GM12878 (cell line): ENCODE measurements at regions not wholly inside any gene's neighbourhood (a gene's known extent, or its start where the extent isn't known, plus 50 kb on each side); places are given as distances from the start of the nearest gene placed in this dataset.
A peak's percentile ranks its signal among the peaks of the same experiment; 100 is the strongest.

Experiments
- ATAC-seq: fragments of 200-7000 bp; cut with Tn5 transposase; 3 replicates; pipeline ENCODE4 v1.9.1; 2020; ENCODE audit warnings: mild to moderate bottlenecking, moderate library complexity
- BruUV-seq: library from RNA; stranded (reverse); fragments of 400-500 nt; replicated peaks from 2 replicates; lab custom pipeline; 2021; lab: Mats Ljungman, UMichigan
- CTCF ChIA-PET: fragments of 300-600 bp; sonication (Branson Sonifier 250); formaldehyde crosslinking; extraction: SDS; loops from one replicate; lab custom pipeline; 2021; ENCODE audit warnings: inconsistent platforms; lab: Yijun Ruan, JAX
- POLR2A ChIA-PET: fragments of 350-600 bp; formaldehyde crosslinking; extraction: SDS; loops from one replicate; lab custom pipeline; 2021; ENCODE audit warnings: inconsistent platforms; lab: Charles Lee
- RAD21 ChIA-PET: fragments of 300-600 bp; sonication (Branson Sonifier 250); formaldehyde crosslinking; loops from one replicate; lab custom pipeline; 2023; ENCODE audit warnings: antibody characterized with exemption; ENCODE audit not compliant: unreplicated experiment; lab: Charles Lee
- SMC1A ChIA-PET: fragments of 300-600 bp; sonication (Branson Sonifier 250); formaldehyde crosslinking; loops from one replicate; lab custom pipeline; 2023; ENCODE audit not compliant: unreplicated experiment, uncharacterized antibody; lab: Charles Lee
- DNase-seq: peaks from one replicate; pipeline ENCODE4 v3.0.0-alpha.2; 2011; ENCODE audit warnings: low read depth, low spot score
- FAIRE-seq: peaks from 3 replicates; lab custom pipeline; 2011; peaks lifted over from hg19 to GRCh38; lab: Jason Lieb, UNC
- H2AFZ ChIP-seq: 2 replicates; pipeline ENCODE4 v1.6.0; 2011; ENCODE audit warnings: low read depth, low read length, control low read depth; ENCODE audit not compliant: control insufficient read depth
- H3K27ac ChIP-seq: 2 replicates; pipeline ENCODE4 v1.5.1; 2011; ENCODE audit warnings: control low read depth; ENCODE audit not compliant: control insufficient read depth, insufficient read depth
- H3K27me3 ChIP-seq, 2 experiments: replicated peaks in 1 of 2; 2 replicates each; pipeline versions ENCODE4 v1.6.0 to v1.6.1; 2011; ENCODE audit warnings: low read length in 1 of 2; ENCODE audit not compliant: control insufficient read depth in 2 of 2, insufficient read depth in 2 of 2
- H3K36me3 ChIP-seq, 2 experiments: 2 replicates each; pipeline ENCODE4 v1.5.1; 2011; ENCODE audit warnings: low read length in 1 of 2; ENCODE audit not compliant: control insufficient read depth in 2 of 2, insufficient read depth in 2 of 2
- H3K4me1 ChIP-seq: 2 replicates; pipeline ENCODE4 v1.6.1; 2011; ENCODE audit warnings: mild to moderate bottlenecking, low read length, moderate library complexity, mixed read lengths; ENCODE audit not compliant: control insufficient read depth, insufficient read depth
- H3K4me2 ChIP-seq: 2 replicates; pipeline ENCODE4 v1.6.0; 2011; ENCODE audit warnings: control low read depth; ENCODE audit not compliant: control insufficient read depth, insufficient read depth
- H3K4me3 ChIP-seq: fragments of 200-600 bp; sonication (generic); 2 replicates; pipeline ENCODE4 v1.5.1; 2016
- H3K79me2 ChIP-seq: 2 replicates; pipeline ENCODE4 v1.6.0; 2011; ENCODE audit warnings: low read length; ENCODE audit not compliant: control insufficient read depth, insufficient read depth
- H3K9ac ChIP-seq: 2 replicates; pipeline ENCODE4 v1.8.0; 2011; ENCODE audit warnings: low read length, control low read depth, mixed read lengths; ENCODE audit not compliant: control insufficient read depth, insufficient read depth
- H3K9me3 ChIP-seq: replicated peaks from 3 replicates; pipeline ENCODE4 v1.5.1; 2011; ENCODE audit warnings: mild to moderate bottlenecking, low read length; ENCODE audit not compliant: control insufficient read depth, insufficient read depth
- H4K20me1 ChIP-seq: 2 replicates; pipeline ENCODE4 v1.6.0; 2011; ENCODE audit not compliant: control insufficient read depth, insufficient read depth
- IKZF1 ChIP-seq: fragments of 450-650 bp; conservative IDR thresholded peaks from 2 replicates; pipeline ENCODE4 v1.6.1; 2017; ENCODE audit warnings: antibody characterized with exemption, mild to moderate bottlenecking
- NFIC ChIP-seq: IDR thresholded peaks from 2 replicates; pipeline ENCODE4 v1.6.1; 2012; ENCODE audit warnings: low read depth, mild to moderate bottlenecking, inconsistent platforms, low read length, moderate library complexity
- SPI1 ChIP-seq: IDR thresholded peaks from 2 replicates; pipeline ENCODE4 v1.6.1; 2011; ENCODE audit warnings: low read depth, mild to moderate bottlenecking, low read length, moderate library complexity, borderline replicate concordance; ENCODE audit not compliant: insufficient read depth
- TBL1XR1 ChIP-seq: IDR thresholded peaks from 2 replicates; pipeline ENCODE4 v1.6.1; 2012; ENCODE audit warnings: low read depth, low read length, improper control_type of control experiment
- ZNF24 ChIP-seq: fragments of 450-650 bp; IDR thresholded peaks from 2 replicates; pipeline ENCODE4 v1.6.1; 2017; ENCODE audit warnings: antibody characterized with exemption, mild to moderate bottlenecking
- WGBS: methylation state at CpG from one replicate; pipeline ENCODE4 v1.1.6; 2016; ENCODE audit warnings: low lambda C conversion rate; ENCODE audit not compliant: insufficient replicate concordance, insufficient coverage; ENCODE audit errors: missing lambda C conversion rate; 5-methylcytosine and 5-hydroxymethylcytosine counted together
- in situ Hi-C: fragments of 300-500 bp; cut with MboI; formaldehyde crosslinking; loops from 9 replicates; pipeline ENCODE4 v1.14.3; 2018; ENCODE audit warnings: mixed read lengths
- intact Hi-C: fragments of 100-400 bp; cut with micrococcal nuclease; formaldehyde crosslinking; loops from one replicate; pipeline ENCODE4 v1.14.2; 2022; ENCODE audit not compliant: unreplicated experiment

- RAD21 ChIA-PET = interaction anchor here (1.5 kb wide), 1 partner anchor 16 kb away, joined by 3 read pairs; no protein-coding TSS in a partner anchor
- ATAC-seq = no peak
- Histone ChIP-seq H3K4me1 (no peaks in the 10 kb centered on the region), H3K27me3 (no peaks in the 10 kb centered on the region), H3K27ac (no peak overlapping the region), H3K9ac (no peak overlapping the region), H3K9me3 (no peaks in the 10 kb centered on the region), H3K4me2 (no peak overlapping the region), H3K4me3 (no peak overlapping the region), H2AFZ (no peak overlapping the region), H4K20me1 (no peaks in the 10 kb centered on the region), H3K36me3 (no peaks in the 10 kb centered on the region), H3K79me2 (no peaks in the 10 kb centered on the region)
- 22% methylated on average over 2 of the region's 2 CpGs for WGBS
- no peak for TF ChIP-seq NFIC
- peak; percentile 77 for TF ChIP-seq ZNF24
- TF ChIP-seq SPI1 = peak; percentile 73
- POLR2A ChIA-PET = no interaction called here
- SMC1A ChIA-PET = interaction anchor here (0.9 to 3.7 kb wide), 4 partner anchors 12 to 21 kb away, joined by 3 to 10 read pairs (median 6); no protein-coding TSS in a partner anchor
- in situ Hi-C loops = no loop called here
- intact Hi-C loops = loop anchor here (10.0 kb wide), 1 partner anchor 59 kb away; no protein-coding TSS in a partner anchor
- no peak for DNase-seq
- CTCF ChIA-PET = interaction anchor here (0.8 to 1.9 kb wide), 4 partner anchors 11 to 294 kb away, joined by 3 to 6 read pairs (median 4); no protein-coding TSS in a partner anchor
- BruUV-seq = no TSS peak
- FAIRE-seq = no peak
Observed at GRCh38 chr17:13085578-13085977, 67.8 kb upstream of the ELAC2 start.

- no peak for DNase-seq
- Histone ChIP-seq H4K20me1 (no peaks in the 10 kb centered on the region), H3K79me2 (no peaks in the 10 kb centered on the region), H3K4me2 (no peak overlapping the region)
- POLR2A ChIA-PET = no interaction called here
- no peak for FAIRE-seq
- in situ Hi-C loops = no loop called here
- CTCF ChIA-PET = interaction anchor here (1.5 to 1.9 kb wide), 4 partner anchors 11 to 55 kb away, joined by 4 to 8 read pairs (median 6); no protein-coding TSS in a partner anchor
- no peak for ATAC-seq
- peak; percentile 30; the same call in 1 of the 2 replicates for TF ChIP-seq IKZF1
- no peak for TF ChIP-seq TBL1XR1
- TF ChIP-seq, all 136 proteins: peak for 1
- SMC1A ChIA-PET = interaction anchor here (0.9 to 3.7 kb wide), 6 partner anchors 9 to 21 kb away, joined by 3 to 10 read pairs (median 4); no protein-coding TSS in a partner anchor
- intact Hi-C loops = loop anchor here (10.0 kb wide), 1 partner anchor 60 kb away; no protein-coding TSS in a partner anchor
- Histone ChIP-seq H3K27me3 (no peaks in the 10 kb centered on the region), H3K4me1 (no peaks in the 10 kb centered on the region), H2AFZ (no peak overlapping the region), H3K4me3 (no peak overlapping the region), H3K27ac (no peak overlapping the region), H3K9me3 (no peaks in the 10 kb centered on the region), H3K9ac (no peak overlapping the region), H3K36me3 (no peaks in the 10 kb centered on the region)
- 2% methylated on average over 3 of the region's 3 CpGs for WGBS
- RAD21 ChIA-PET = interaction anchor here (0.8 to 1.0 kb wide), 4 partner anchors 11 to 66 kb away, joined by 3 read pairs; partner anchors contain the start of gene ELAC2
- BruUV-seq = no TSS peak
Observed at GRCh38 chr17:13084420-13084819, 66.6 kb upstream of the ELAC2 start.
